ENCODE measurements at regions not wholly inside any gene's neighbourhood (a gene's known extent, or its start where the extent isn't known, plus 50 kb on each side); places are given as distances from the start of the nearest gene placed in this dataset.

DNA sequence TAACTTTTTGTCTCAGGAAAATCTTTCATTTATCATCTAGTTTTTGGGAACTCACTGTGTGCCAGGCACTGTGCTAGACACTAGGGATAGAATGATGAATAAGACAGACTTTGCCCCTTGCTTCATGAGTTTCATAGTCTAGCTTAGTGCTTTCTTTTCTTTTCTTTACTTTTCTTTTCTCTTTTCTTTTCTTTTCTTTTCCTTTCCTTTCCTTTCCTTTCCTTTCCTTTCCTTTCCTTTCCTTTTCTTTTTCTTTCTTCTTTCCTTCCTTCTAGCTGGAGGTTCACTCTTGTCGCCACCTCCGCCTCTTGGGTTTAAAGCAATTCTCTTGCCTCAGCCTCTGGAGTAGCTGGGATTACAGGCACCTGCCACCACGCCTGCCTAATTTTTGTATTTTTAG lies 172.9 kb downstream of the EDEM1 start:
- no peak for FAIRE-seq
- Histone ChIP-seq H3K9ac (ENCODE audit: insufficient read depth in 1 of 2, low read depth in 2 of 2, low read length in 2 of 2) (no peak overlapping the region), H4K20me1 (replicated peaks; ENCODE audit: control insufficient read depth, insufficient read depth, low read length) (no peaks in the 10 kb centered on the region), H3K27ac (ENCODE audit: extremely low read depth, low read depth, low read length) (no peak overlapping the region), H3K9me1 (ENCODE audit: control insufficient read depth, insufficient read depth, low read length) (no peaks in the 10 kb centered on the region), H3K36me3 (ENCODE audit: control insufficient read depth, insufficient read depth, low read length) (no peaks in the 10 kb centered on the region), H3K27me3 (ENCODE audit: control insufficient read depth in 2 of 2, insufficient read depth in 2 of 2, low read length in 2 of 2) (no peaks in the 10 kb centered on the region), H3K4me3 (no peak overlapping the region), H3K4me1 (replicated peaks in 1 of 2; ENCODE audit: control insufficient read depth in 2 of 2, insufficient read depth in 2 of 2, low read length in 2 of 2) (no peaks in the 10 kb centered on the region), H3K9me3 (replicated peaks; ENCODE audit: control insufficient read depth, insufficient read depth, low read depth, low read length) (no peaks in the 10 kb centered on the region), H3K4me2 (ENCODE audit: insufficient read depth, low read length) (no peak overlapping the region), H2AFZ (ENCODE audit: low read depth, low read length) (no peak overlapping the region), H3K79me2 (ENCODE audit: control insufficient read depth, insufficient read depth, low read length) (no peaks in the 10 kb centered on the region)
- 7% methylated on average over 3 of the region's 3 CpGs for WGBS (ENCODE audit: insufficient coverage, low coverage, missing lambda C conversion rate)
- DNase-seq (ENCODE audit: extremely low read depth in 1 of 4, low spot score in 3 of 4) = no peak
- BruUV-seq (replicated peaks) = no TSS peak
- in situ Hi-C loops (cut with MboI) (no loop called here), intact Hi-C loops (cut with micrococcal nuclease) (no loop called here)
- no peak for ATAC-seq
- POLR2A ChIA-PET = interaction anchor here (0.7 to 0.9 kb wide), 2 partner anchors 203 to 1347 kb away, joined by 3 read pairs; no protein-coding TSS in a partner anchor
- CTCF ChIA-PET (ENCODE audit: low intra/inter-chr PET ratio) = no interaction called here
- TF ChIP-seq E2F3 (CRISPR knock-in tag; IDR thresholded peaks at IDR 0.05) (no peak), NFE2L1 (tag; IDR thresholded peaks at IDR 0.05; ENCODE audit: borderline replicate concordance, low read depth) (no peak), CBX5 (IDR thresholded peaks at IDR 0.05; ENCODE audit: borderline replicate concordance, low read depth) (no peak), ZKSCAN3 (CRISPR knock-in tag; IDR thresholded peaks at IDR 0.05) (no peak), IRF1 (CRISPR knock-in tag; IDR thresholded peaks at IDR 0.05; ENCODE audit: borderline replicate concordance) (no peak), TAF1 (IDR thresholded peaks at IDR 0.05; ENCODE audit: control insufficient read depth, extremely low read depth, insufficient read depth, low read length, severe bottlenecking) (no peak), IFI16 (CRISPR knock-in tag; IDR thresholded peaks at IDR 0.05) (no peak), MAFF (IDR thresholded peaks at IDR 0.05; ENCODE audit: low read length) (no peak), ZNF239 (CRISPR knock-in tag; IDR thresholded peaks at IDR 0.05) (no peak)
